GM21367 (cell line): ENCODE measurements at regions not wholly inside any gene's neighbourhood (a gene's known extent, or its start where the extent isn't known, plus 50 kb on each side); places are given as distances from the start of the nearest gene placed in this dataset.
"Not testable (repeated sequence)": the region's sequence is repeated elsewhere in the genome, so short reads cannot be mapped to it uniquely, and the experiment has no call there.

Experiments used
- ATAC-seq: cut with Tn5 transposase; IDR thresholded peaks from one replicate; pipeline ENCODE4 v1.9.1; 2021; ENCODE audit not compliant: unreplicated experiment

DNA sequence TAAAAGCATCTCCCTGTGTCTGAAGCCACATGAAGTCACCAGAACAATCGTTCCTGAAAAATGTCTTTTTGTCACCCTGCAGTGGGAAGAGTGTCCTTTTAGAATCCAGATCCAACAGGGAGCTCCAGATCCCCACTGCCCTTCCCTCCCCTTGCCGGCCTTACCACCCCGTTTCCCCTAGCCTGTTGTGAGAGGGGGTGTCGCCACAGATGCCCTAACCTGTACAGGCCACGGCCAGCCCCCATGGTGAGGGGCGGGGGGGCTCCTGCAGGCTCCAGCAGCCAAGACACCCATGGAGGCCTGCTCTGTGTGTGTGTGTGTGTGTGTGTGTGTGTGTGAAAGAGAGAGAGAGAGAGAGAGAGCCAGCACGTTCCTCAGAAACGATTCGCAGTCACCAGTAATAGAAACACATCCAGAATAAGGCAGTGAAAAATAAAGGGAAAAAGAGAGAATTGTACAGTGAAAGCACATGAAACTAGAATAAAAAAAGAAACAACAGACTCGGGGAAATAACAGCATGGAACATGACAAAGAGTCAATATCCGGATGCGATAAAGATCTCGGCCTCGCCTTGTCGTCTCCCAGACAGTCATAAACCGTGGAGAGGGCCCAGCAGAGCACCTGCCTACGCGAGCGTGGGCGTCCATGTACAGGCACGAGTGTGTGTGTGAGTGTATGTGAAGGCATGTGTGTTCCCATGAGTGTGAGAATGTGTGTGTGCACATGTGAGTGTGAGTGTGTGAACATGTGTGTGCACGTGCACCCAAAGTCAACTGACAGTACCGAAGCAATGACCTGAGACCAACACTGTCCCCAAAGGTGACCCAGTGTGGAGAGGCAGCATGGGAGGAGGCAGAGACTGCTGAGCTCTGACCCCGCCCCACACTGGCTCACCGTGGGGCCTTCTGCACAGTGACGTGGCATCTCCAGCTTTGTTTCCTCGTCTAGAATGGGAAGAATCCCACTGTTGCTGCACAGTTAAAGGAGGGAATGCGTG lies 303.8 kb downstream of the NPHP4 start:
- ATAC-seq = no peak

DNA sequence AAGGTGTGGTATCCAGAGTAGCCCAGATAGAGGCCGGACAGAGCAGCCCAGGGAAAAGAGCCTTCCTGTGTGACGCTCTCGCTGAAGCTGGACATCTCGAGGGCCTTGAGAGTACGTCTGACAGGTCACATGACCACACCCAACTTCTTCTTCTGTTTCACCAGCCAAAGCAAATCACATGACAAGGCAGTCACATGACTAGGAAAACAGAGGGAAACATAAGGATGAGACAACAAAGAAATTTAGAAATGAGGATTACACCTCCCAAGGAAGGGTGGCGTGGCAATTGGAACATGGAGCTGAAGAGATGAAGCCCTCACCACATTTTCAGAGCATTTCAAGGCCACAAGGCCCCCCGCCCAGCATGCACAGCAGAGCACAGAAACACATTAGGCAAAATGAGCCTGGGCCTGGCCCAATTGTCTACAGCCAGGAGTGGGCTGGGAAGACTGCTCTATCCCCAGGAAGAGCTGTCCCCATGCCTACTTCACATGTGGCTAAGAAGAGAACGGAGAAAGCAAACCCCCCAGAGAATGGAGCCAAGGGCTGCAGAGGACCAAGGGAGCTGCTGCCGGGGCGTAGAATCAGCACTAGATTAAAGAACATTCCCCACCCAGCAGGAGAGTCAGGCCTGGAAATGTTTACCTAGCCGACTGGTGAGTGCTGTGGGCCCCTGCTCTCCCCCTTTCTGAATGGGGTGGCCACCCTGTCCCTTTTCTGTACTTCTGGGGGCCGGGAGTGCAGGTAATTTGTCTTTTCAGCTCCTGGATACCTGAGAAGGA lies 305.1 kb downstream of the NPHP4 start:
- ATAC-seq = no peak

DNA sequence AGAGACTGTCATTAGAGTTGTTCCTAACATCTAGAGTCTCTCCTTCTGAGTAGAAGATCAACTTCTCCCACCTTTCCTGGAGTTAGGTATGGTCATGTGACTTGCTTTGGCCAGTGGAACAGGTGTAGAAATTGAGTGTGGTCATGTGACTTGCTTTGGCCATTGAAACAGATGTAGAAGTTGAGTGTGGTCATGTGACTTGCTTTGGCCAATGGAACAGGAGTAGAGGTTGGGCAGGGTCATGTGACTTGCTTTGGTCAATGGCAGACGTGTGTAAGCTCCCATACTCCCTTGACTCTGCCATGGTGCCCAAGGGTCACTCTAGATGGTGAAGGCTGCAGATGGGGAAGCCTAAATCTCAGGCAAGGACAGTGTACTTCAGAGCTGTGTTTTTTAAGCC lies 306.0 kb downstream of the NPHP4 start:
- no peak for ATAC-seq

DNA sequence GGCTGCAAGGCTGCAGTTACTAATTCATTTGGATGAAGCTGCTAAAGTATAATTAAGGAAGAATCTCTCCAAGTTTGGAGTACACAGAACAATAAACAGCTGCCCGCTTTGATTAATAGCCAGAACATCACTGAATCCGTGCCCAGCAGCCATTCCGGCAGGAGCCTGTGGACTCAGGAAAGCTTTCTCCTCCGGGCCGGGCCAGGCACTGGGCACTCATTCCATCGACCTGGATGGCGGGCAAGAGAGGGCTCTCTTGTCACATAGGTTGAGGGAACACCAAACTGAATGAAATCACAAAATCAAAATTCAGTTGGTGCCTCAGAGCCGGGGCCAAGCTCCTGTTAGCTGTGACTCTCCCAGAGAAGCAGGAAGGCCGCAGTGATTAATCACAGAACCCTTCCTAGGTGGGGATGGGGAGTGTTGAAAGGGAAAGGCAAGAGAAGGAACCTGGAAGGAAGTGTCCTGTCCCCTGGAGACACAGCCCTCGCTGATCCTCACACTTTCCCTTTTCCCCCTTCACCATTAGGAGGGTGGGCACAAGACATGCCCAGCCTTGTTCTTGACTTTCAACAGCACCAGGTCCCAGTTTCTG lies 306.7 kb downstream of the NPHP4 start:
- ATAC-seq = no peak

GRCh38 chr1:5684791-5685190 lies 307.4 kb downstream of the NPHP4 start:
- ATAC-seq = no peak

GRCh38 chr1:5683446-5683845 lies 308.8 kb downstream of the NPHP4 start:
- ATAC-seq = no peak

- ATAC-seq = no peak
Measured at GRCh38 chr1:5682626-5683225, 309.5 kb downstream of the NPHP4 start.

- ATAC-seq = no peak
Measured at GRCh38 chr1:5681654-5682053, 310.6 kb downstream of the NPHP4 start.

- ATAC-seq = no peak
Measured at GRCh38 chr1:5680600-5680999, 311.6 kb downstream of the NPHP4 start.

DNA sequence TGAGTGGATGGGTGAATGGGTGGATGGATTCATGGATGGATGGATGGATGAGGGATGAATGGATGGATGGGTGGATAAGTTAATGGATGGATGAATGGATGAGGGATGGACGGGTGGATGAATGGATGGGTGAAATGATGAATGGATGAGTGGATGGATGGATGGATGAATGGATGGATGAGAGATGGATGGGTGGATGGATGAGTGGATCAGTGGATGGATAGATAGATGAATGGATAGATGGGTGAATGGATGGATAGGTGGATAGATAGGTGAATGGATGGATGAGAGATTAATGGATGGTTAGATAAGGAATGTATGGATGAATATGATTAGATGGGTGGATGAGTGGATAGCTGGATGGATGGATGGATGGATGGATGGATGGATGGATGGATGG lies 313.5 kb downstream of the NPHP4 start:
- no peak for ATAC-seq

GRCh38 chr1:5672355-5672754 lies 319.9 kb downstream of the NPHP4 start:
- not testable (repeated sequence) for ATAC-seq

GRCh38 chr1:5670590-5671350 lies 321.5 kb downstream of the NPHP4 start:
- no peak for ATAC-seq

DNA sequence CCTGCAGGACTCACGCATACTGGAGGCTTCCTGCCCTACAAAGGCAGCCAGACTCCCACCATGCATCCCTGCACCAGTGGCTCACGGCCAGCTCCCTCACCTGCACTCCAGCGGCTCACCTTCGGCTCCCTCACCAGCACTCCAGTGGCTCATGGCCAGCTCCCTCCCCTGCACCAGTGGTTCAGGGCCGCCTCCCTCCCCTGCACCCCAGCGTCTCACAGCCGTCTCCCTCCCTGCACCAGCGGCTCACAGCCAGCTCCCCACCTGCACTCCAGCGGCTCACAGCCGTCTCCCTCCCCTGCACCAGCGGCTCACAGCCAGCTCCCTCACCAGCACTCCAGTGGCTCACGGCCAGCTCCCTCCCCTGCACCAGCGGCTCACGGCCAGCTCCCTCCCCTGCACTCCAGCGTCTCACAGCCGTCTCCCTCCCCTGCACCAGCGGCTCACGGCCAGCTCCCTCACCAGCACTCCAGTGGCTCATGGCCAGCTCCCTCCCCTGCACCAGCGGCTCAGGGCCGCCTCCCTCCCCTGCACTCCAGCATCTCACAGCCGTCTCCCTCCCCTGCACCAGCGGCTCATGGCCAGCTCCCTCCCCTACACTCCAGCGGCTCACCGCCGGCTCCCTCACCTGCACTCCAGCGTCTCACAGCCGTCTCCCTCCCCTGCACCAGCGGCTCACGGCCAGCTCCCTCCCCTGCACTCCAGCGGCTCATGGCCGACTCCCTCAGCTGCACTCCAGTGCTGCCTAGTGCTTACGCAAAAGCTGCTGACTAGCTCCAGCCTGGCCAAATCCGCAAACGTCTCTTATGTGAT lies 324.5 kb downstream of the NPHP4 start:
- ATAC-seq = no peak

- no peak for ATAC-seq
Measured at GRCh38 chr1:5664906-5665875, 327.0 kb downstream of the NPHP4 start.

GRCh38 chr1:5664081-5664768 lies 328.0 kb downstream of the NPHP4 start:
- no peak for ATAC-seq

GRCh38 chr1:5662744-5663126 lies 329.5 kb downstream of the NPHP4 start:
- no peak for ATAC-seq

GRCh38 chr1:5662086-5662743 lies 330.0 kb downstream of the NPHP4 start:
- ATAC-seq = no peak
